ENCODE measurements at regions not wholly inside any gene's neighbourhood (a gene's known extent, or its start where the extent isn't known, plus 50 kb on each side); places are given as distances from the start of the nearest gene placed in this dataset.

DNA sequence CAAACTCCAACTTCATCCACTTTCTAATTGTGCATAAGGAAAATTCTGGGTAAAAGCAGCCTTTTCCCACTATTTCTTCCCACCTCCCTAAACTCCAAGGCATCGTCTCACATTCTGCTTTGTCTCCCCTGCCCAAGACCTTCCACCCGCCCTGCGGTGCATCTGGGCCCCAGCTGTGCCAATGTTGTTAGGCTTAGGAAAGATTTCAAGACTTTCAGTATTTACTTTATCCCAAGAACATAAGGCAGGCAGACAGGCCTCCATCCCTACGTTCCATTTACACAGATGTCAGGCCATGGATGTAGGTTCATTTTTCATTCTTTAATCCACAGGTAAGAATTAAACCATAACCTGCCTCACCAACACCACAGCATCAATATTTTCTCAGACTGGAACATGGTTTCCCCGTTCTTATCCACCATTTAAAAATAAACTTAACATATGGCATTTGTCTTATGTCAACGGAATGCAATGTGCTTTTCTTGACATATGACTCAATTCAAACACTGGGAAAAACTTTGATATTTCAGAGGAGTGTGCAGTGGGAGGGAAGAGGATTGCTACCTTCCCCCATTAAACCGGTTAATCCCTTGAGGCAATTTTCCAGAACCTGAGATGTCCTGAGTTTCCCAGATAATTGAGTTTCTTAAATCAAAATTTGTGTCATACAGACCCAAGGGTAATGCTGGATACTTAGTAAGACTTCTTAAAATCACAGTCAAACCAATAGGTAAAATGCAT lies 238.0 kb upstream of the LRIG1 start:
- DNase-seq (ENCODE audit: low read depth, low spot score), result no peak
- no peak overlapping the region for H3K27ac ChIP-seq

DNA sequence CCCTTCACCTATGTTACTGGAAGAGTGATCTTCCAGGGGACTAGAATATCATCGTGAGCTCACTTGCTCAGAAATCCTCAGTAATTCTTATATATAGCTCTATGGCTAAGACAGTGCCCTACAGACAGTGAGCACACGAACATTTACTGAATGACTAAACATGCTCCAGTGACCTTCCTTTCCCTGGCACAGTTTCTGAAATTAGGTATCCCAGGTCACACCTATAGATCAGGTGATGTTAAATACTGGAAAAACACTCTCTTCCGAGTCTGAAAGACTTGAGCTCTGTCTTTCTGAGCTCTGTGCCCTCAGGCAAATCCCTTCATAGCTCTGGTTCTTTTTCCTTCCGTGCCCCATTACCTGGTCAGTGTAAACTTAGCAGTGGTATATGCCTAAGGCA lies 239.4 kb upstream of the LRIG1 start:
- no peak for DNase-seq (ENCODE audit: low read depth, low spot score)
- no peak overlapping the region for H3K27ac ChIP-seq

DNA sequence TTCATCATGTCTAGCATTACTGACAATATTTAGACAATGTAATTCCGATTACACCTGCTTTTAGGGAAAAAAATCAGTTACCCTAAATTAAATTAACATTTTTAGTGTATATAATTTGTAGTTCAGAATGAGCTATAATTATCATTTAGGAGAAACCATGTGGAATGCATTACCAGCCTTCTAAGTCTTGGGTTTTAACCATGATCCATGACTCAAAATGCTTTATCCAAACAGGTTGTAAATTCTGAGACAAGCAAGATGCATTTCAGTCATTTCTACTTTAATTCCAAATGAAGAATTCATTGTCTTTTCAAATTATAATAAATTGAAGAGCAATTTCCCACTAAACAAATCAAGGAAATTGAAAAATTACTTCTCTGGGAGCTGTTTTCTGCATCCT lies 243.7 kb upstream of the LRIG1 start:
- no peak overlapping the region for H3K27ac ChIP-seq
- no peak for DNase-seq (ENCODE audit: low read depth, low spot score)

DNA sequence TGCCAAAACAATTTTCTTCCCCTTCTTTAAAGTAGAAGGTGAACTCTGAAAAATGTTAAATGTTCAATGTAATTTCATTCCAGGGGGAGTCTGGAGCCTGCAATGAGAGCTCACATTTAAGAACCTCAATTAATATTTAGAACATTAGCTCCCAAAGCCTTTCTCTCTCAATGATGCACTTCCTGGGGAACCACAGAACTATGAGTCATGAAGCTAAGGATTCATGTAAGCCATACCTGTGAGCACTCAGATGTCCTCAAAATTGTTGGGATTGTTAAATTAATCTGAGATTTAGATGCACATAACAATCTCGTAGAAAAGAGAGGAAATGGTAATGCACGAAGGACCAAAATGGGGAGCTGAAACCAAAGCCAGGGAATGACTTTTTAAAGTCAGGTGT lies 244.2 kb upstream of the LRIG1 start:
- DNase-seq (ENCODE audit: low read depth, low spot score), result no peak

GRCh38 chr3:66747261-66747660 lies 246.4 kb upstream of the LRIG1 start:
- H3K27ac ChIP-seq, result no peak overlapping the region
- no peak for DNase-seq (ENCODE audit: low read depth, low spot score)

More for the DNA sequence above, 244.2 kb upstream of the LRIG1 start:
- H3K27ac ChIP-seq, result no peak overlapping the region

DNA sequence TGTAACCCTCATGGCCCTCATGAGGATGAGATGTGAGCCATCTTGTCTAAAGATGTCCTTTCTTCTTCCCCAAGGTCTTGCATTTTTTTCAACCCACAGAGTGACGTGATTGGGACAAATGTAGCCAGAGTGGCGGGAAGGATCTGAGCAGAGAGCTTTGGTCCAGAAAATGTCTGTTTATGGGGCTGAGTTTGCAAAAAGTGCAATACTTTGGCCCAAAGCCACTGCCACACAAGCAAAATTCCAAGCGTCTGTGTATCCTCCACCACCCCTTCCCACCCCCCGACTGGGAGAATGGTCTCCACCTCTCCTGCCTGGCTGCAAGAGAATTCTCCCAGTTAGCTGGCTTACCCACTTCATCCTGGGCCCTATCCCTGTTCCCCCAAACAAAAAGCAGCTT lies 246.9 kb upstream of the LRIG1 start:
- DNase-seq (ENCODE audit: low read depth, low spot score), result no peak
- no peak overlapping the region for H3K27ac ChIP-seq

- no peak overlapping the region for H3K27ac ChIP-seq
- DNase-seq (ENCODE audit: low read depth, low spot score), result no peak
Measured at GRCh38 chr3:66748175-66748876, 247.5 kb upstream of the LRIG1 start.

DNA sequence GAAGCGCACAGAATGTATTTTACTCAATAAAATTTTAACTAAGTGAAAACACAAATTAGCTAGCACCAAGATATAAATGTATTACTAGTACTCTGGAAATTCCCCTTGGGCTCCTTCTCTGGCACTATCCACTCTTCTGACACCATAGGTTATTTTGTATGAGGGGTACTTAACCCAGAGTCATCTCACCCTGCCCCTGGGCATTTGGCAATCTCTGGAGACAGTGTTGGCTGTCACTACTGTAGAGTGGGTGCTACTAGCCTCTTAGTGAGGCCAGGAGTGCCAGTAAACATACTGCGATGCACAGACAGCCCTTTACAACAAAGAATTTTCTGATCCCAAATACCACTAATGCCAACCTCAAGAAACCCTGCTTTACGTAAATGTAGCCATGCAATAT lies 246.3 kb upstream of the KBTBD8 start:
- no peak overlapping the region for H3K27ac ChIP-seq
- DNase-seq (ENCODE audit: low read depth, low spot score), result no peak

GRCh38 chr3:66753670-66754069 lies 244.4 kb upstream of the KBTBD8 start:
- DNase-seq (ENCODE audit: low read depth, low spot score), result no peak
- no peak overlapping the region for H3K27ac ChIP-seq

DNA sequence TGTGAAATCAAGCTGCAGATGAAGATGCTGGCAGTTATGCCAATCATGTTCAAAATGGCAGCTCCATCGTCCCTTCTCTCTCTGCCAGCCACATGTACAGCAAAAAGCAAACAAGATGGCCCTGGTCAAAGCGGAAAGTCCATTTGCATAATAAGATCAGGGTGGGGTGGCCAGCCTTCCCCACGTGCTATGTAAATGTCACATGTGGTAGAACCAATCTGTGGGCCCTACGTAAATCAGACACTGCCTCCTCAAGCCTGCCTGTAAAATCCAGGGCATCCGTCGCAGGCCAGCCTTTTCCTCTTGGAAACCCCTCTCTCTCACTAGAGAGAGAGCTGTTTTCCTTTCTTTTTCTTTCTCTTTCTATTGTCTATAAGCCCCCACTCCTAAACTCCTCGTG lies 243.5 kb upstream of the KBTBD8 start:
- no peak for DNase-seq (ENCODE audit: low read depth, low spot score)
- H3K27ac ChIP-seq, result no peak overlapping the region

- no peak overlapping the region for H3K27ac ChIP-seq
- DNase-seq (ENCODE audit: low read depth, low spot score), result no peak
Measured at GRCh38 chr3:66755924-66756323, 242.2 kb upstream of the KBTBD8 start.

DNA sequence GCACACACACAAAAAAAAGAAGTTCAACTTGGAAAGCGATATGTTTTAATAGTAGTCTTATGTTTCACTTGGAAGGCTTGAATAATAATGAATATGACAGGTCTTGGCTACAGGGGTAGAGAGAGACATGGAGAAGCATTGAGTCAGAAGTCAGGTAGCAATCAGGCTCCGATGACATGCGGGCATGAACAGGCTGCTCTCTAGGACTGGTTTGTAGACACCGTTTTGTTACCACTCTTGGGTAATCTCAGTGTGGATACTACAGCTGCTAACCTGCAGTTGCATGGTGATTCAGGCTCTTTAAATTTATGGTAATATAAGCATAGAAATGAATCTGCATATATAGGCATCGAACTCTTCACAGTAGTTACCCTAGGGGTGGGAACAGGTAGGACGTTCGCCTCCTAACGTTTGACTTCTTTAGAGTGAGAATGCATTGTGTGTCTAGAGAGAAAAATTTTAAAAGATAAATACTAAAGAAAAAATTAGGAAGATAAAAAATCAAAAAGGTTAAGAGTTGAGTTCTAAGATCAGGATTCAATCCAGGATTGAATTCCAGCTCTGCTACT lies 241.6 kb upstream of the KBTBD8 start:
- H3K27ac ChIP-seq, result no peak overlapping the region
- DNase-seq (ENCODE audit: low read depth, low spot score), result peak; percentile 57

DNA sequence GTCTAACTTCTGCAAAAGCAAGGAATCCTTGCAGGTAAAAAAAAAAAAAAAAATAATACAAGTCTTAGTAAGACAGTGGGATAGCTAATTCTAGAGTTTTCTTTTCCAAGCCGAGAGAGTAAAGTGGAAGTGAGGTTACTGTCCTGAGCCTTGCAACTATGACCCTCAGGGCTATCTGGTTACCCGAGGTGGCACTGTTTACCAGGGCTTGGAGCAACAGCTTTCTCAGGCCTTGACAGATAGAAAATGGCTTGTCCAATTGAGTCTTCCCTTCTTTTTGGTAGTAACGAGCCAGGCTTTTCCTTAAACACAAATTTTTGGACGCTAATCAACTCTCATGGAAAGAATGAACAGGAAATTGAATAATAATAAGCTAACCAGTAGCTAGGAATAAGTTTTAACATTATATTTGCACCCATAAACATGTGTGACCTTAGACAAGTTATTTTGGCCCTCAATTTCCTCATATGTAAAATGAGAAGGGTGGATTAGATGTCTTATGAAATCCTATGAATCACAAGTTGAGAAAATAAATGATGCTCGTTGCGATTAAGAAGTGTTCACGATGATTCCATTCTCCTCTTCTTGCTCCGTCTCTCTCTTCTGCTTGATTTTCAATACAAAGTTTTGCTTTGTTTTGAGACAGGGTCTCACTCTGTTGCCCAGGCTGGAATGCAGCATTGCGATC lies 236.9 kb upstream of the KBTBD8 start:
- no peak overlapping the region for H3K27ac ChIP-seq
- no peak for DNase-seq (ENCODE audit: low read depth, low spot score)

DNA sequence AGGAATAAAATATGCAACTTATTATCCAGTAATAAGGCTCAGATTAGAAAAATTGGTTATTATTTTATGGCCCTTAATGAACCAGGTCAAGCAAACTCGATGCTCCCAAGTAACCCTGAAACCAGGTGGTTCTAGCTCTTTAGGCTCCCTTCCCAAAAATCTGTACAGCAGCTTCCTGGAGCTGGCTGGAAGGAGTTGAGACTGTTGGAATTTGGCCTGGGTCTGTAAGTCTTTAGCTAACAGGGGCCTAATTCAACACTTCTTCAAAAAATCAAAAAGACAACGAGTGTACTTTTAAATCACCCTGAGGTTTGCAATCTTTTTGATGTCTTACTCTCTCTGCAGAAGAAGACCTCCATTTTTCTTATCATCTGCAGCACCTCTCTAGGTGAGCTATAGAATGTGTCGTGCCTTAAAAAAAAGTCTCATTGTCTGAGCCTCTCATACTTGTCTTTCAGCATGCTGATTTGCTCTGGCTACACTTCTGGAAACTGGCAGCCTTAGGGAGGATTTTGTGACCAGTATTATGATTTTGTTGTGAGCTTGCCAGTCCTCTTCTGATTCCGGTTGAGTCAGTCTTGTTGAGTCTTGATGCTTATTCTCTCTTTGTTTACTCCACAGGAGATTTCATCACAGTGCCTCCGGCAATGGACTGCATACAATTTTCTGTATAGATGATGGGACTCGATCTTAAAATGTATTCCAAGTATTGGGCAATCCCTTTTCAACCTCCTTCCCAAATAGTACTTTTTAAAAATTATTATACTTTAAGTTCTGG lies 235.0 kb upstream of the KBTBD8 start:
- DNase-seq (ENCODE audit: low read depth, low spot score), result peak; percentile 87
- no peak overlapping the region for H3K27ac ChIP-seq

DNA sequence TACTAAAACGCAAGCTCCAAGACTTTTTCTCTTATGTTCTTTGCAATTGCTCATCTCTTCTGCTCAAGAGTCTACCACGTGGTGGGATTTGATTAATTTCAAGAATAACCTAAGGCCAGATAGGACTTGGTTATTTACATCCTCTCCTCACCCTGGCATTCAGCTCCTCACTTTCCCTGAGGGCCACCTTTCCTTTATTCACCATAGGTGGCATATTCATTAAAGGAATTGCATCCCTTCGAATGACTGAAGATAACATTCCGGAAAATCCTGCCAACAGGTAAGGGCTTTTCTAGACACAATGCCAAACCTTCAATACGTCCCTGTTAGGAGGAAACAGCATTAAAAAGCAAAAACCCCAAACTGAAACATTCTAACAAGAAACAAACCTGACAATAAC lies 220.0 kb upstream of the KBTBD8 start:
- no peak for DNase-seq (ENCODE audit: low read depth, low spot score)
- no peak overlapping the region for H3K27ac ChIP-seq

- no peak overlapping the region for H3K27ac ChIP-seq
- DNase-seq (ENCODE audit: low read depth, low spot score), result no peak
Measured at GRCh38 chr3:66778777-66779176, 219.3 kb upstream of the KBTBD8 start.

GRCh38 chr3:66785191-66785909 lies 212.8 kb upstream of the KBTBD8 start:
- no peak overlapping the region for H3K27ac ChIP-seq

DNA sequence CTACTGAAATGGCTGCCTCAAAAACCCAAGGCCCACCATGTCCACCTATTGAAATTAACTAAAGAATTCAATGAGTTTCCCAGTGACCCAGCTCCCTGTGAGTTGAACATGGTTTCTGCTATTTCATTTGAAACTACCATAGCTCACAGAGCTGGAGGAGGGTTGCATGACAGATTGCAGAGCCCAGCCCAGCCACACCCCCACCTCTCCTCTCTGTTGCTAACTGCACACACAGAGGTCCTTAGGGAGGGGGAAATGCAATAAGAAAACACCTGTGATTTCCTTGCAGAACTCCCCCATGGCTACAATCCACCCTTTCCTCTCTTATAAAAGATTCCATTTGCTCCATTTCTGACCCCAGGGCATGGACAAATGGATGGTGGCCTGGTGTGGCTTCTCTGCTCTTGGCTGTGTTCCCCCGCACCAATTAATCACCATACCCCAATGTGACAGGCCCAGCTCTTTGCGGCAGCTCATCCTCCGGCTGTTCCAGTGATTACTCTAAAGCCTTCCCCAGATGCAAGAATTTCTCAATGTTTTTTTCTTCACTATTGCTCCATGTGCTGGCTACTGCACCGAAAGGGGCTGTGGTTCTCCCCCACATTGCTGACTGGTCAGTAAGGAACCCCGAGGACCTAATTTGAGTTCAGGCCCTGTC lies 208.4 kb upstream of the KBTBD8 start:
- no peak overlapping the region for H3K27ac ChIP-seq
- no peak for DNase-seq (ENCODE audit: low read depth, low spot score)

More at GRCh38 chr3:66785191-66785909, 212.8 kb upstream of the KBTBD8 start:
- peak; percentile 44 for DNase-seq (ENCODE audit: low read depth, low spot score)

GRCh38 chr3:66792086-66792485 lies 206.0 kb upstream of the KBTBD8 start:
- DNase-seq (ENCODE audit: low read depth, low spot score), result no peak
- H3K27ac ChIP-seq, result no peak overlapping the region
